Heart right ventricle (tissue), 16 donors: ENCODE measurements at regions not wholly inside any gene's neighbourhood (a gene's known extent, or its start where the extent isn't known, plus 50 kb on each side); places are given as distances from the start of the nearest gene placed in this dataset.
A peak's percentile ranks its signal among the peaks of the same experiment; 100 is the strongest.

Source experiments
- ATAC-seq, 8 donors: fragments of 200-7000 bp; cut with Tn5 transposase; one replicate each; pipeline ENCODE4 v1.9.1; 2020; ENCODE audit warnings: mild to moderate bottlenecking in 8 of 8, moderate library complexity in 8 of 8, moderate number of reproducible peaks in 1 of 8
- DNase-seq, 2 donors: peaks; one replicate each; pipeline ENCODE4 v3.0.0-alpha.2; 2020
- H3K27ac ChIP-seq, 10 donors: fragments of 200-600 bp; sonication (generic) in 2 of 10; one replicate each; pipeline versions ENCODE4 v1.5.0 to v1.8.0; 2020 to 2022; ENCODE audit warnings: mild to moderate bottlenecking in 3 of 10
- H3K27me3 ChIP-seq, 7 donors: fragments of 200-600 bp; one replicate each; pipeline ENCODE4 v1.8.0; 2021 to 2022; ENCODE audit warnings: mild to moderate bottlenecking in 2 of 7
- H3K36me3 ChIP-seq, 9 donors: fragments of 200-600 bp; sonication (generic) in 1 of 9; one replicate each; pipeline versions ENCODE4 v1.5.0 to v1.8.0; 2020 to 2022; ENCODE audit warnings: mild to moderate bottlenecking in 2 of 9
- H3K4me1 ChIP-seq, 9 donors: fragments of 200-600 bp; sonication (generic) in 1 of 9; one replicate each; pipeline versions ENCODE4 v1.5.0 to v1.8.0; 2020 to 2022; ENCODE audit warnings: mild to moderate bottlenecking in 4 of 9
- H3K4me3 ChIP-seq, 10 donors: fragments of 200-600 bp; sonication (generic) in 2 of 10; one replicate each; pipeline versions ENCODE4 v1.5.0 to v1.8.0; 2020 to 2022; ENCODE audit warnings: mild to moderate bottlenecking in 7 of 10, moderate library complexity in 2 of 10
- H3K9me3 ChIP-seq, 11 donors: fragments of 200-600 bp in 10 of 11; sonication (generic) in 2 of 11; one replicate each; pipeline versions ENCODE4 v1.5.0 to v1.8.0; 2013 to 2022; ENCODE audit warnings: mild to moderate bottlenecking in 2 of 11, control low read depth in 1 of 11, moderate library complexity in 1 of 11
- CTCF ChIP-seq, 9 donors: fragments of 200-600 bp; sonication (generic) in 2 of 9; IDR thresholded peaks; one replicate each; pipeline versions ENCODE4 v1.5.0 to v1.8.0; 2021 to 2022; ENCODE audit warnings: antibody characterized with exemption in 9 of 9, mild to moderate bottlenecking in 5 of 9, moderate library complexity in 1 of 9
- WGBS, 2 donors: extraction: QIAGEN DNeasy Blood & Tissue Kit; methylation state at CpG; one replicate each; pipeline ENCODE4 v1.1.7; 2013; ENCODE audit warnings: inconsistent platforms in 1 of 2; 5-methylcytosine and 5-hydroxymethylcytosine counted together
- intact Hi-C, 10 donors: fragments of 100-400 bp; cut with DNase I; formaldehyde crosslinking; loops; one replicate each; pipeline versions ENCODE4 v1.11.1 to v1.14.2; 2022
- donor health status: Arrhythmogenic right ventricular cardiomyopathy.
- donor health status: ischemic (EF 13 %, LVEDD 7.1; RV severe dilation, severe dysfunction).
- donor health status: healthy with polysubstance abuse.
- donor health status: DM: no; HTN: yes; CAD: no.
- donor health status: DM: no; HTN: no; CAD: no.
- donor health status: ischemic (EF 25% LVEDD 6.9; RV normal size, moderate dysfunction).
- donor health status: ischemic (EF 25% LVEDD 5.7; RV mildly dilated, moderate dysfunction).
- donor health status: healthy.
- donor health status: DM: yes; HTN: yes; CAD: no.
- donor health status: Ischemic cardiomyopathy.
- donor health status: ischemic (EF 35%, LVEDD 5.7; RV mildly dilated, moderate dysfunction).
- donor health status: nonischemic (EF 11% LVEDD 7.7; RV severe dilation, severe dysfunction).
- donor health status: DM: yes; HTN: yes; CAD: no.
- donor health status: PGD.
- donor health status: ischemic (EF 29% LVEDD 5.4; RV normal size, mild dysfunction).
- donor health status: nonischemic (EF 23%, LVEDD 6.1; RV moderate dilation, normal function).

GRCh38 chr5:168217497-168217896 is 73.9 kb upstream of the WWC1 start:
- Histone ChIP-seq H3K4me3 (no peak overlapping the region), H3K9me3 (no peaks in the 10 kb centered on the region), H3K27me3 (no peaks in the 10 kb centered on the region), H3K36me3 (peaks cover 0 to 41% (median 0%) of the 10 kb centered on the region in 9 donors), H3K27ac (no peak overlapping the region), H3K4me1 (peaks cover 0 to 25% (median 11%) of the 10 kb centered on the region in 9 donors)
- intact Hi-C loops = loop anchor here in 8 of 10 donors (5.0 to 10.0 kb wide), 6 partner anchors 95 to 643 kb away; no protein-coding TSS in a partner anchor
- no peak for TF ChIP-seq CTCF (IDR thresholded peaks at IDR 0.05)
- DNase-seq = no peak
- WGBS, 2 donors = 46 to 64% methylated on average over 7 of the region's 7 CpGs
- peak in 1 of 8 donors; percentile 19 for ATAC-seq

GRCh38 chr5:168218746-168219145 is 72.7 kb upstream of the WWC1 start:
- Histone ChIP-seq H3K9me3 (no peaks in the 10 kb centered on the region), H3K4me3 (no peak overlapping the region), H3K27ac (no peak overlapping the region), H3K36me3 (peaks cover 0 to 36% (median 0%) of the 10 kb centered on the region in 9 donors), H3K4me1 (peaks cover 0 to 33% (median 12%) of the 10 kb centered on the region in 9 donors), H3K27me3 (no peaks in the 10 kb centered on the region)
- no peak for DNase-seq
- TF ChIP-seq CTCF (IDR thresholded peaks at IDR 0.05) = no peak
- ATAC-seq = no peak
- WGBS, 2 donors = 71 to 74% methylated on average over 9 of the region's 9 CpGs
- intact Hi-C loops = loop anchor here in 9 of 10 donors (2.0 to 10.0 kb wide), 7 partner anchors 96 to 644 kb away; no protein-coding TSS in a partner anchor

GRCh38 chr5:168219515-168220410 is 71.7 kb upstream of the WWC1 start:
- peak; percentile 63 to 91 (median 88) for TF ChIP-seq CTCF (IDR thresholded peaks at IDR 0.05)
- H3K9me3 ChIP-seq = no peaks in the 10 kb centered on the region
- peak in 1 of 2 donors; percentile 57 for DNase-seq
- no peak overlapping the region for H3K27ac ChIP-seq
- ATAC-seq = peak in 7 of 8 donors; percentile 54 to 67 (median 63)
- H3K4me1 ChIP-seq = peaks cover 0 to 33% (median 12%) of the 10 kb centered on the region in 9 donors
- peak overlapping the region in 3 of 10 donors; percentile 17 to 21 (median 18) for H3K4me3 ChIP-seq
- peaks cover 0 to 39% (median 0%) of the 10 kb centered on the region in 9 donors for H3K36me3 ChIP-seq
- intact Hi-C loops = loop anchor here in 9 of 10 donors (2.0 to 10.0 kb wide), 12 partner anchors 92 to 645 kb away; no protein-coding TSS in a partner anchor
- no peaks in the 10 kb centered on the region for H3K27me3 ChIP-seq
- WGBS, 2 donors = 32 to 36% methylated on average over 7 to 8 of the region's 8 CpGs

- Histone ChIP-seq H3K27ac (no peak overlapping the region), H3K36me3 (peaks cover 0 to 11% (median 0%) of the 10 kb centered on the region in 9 donors), H3K9me3 (no peaks in the 10 kb centered on the region), H3K4me3 (no peak overlapping the region), H3K4me1 (peaks cover 0 to 51% (median 29%) of the 10 kb centered on the region in 9 donors), H3K27me3 (no peaks in the 10 kb centered on the region)
- WGBS, 2 donors = 79 to 83% methylated on average over 5 of the region's 5 CpGs
- ATAC-seq (no peak), DNase-seq (no peak)
- intact Hi-C loops = loop anchor here in 7 of 10 donors (5.0 to 10.0 kb wide), 8 partner anchors 97 to 649 kb away; no protein-coding TSS in a partner anchor
- TF ChIP-seq CTCF (IDR thresholded peaks at IDR 0.05) = no peak
Observed at GRCh38 chr5:168224085-168224484, 67.4 kb upstream of the WWC1 start.
